ENCODE measurements at regions not wholly inside any gene's neighbourhood (a gene's known extent, or its start where the extent isn't known, plus 50 kb on each side); places are given as distances from the start of the nearest gene placed in this dataset.
A peak's percentile ranks its signal among the peaks of the same experiment; 100 is the strongest.

- DNase-seq (ENCODE audit: low spot score) (no peak), ATAC-seq (no peak)
- intact Hi-C loops (cut with DNase I): no loop called here
Observed at GRCh38 chr4:157643257-157643656, 422.7 kb downstream of the GRIA2 start.

- intact Hi-C loops (cut with DNase I): no loop called here
- ATAC-seq: no peak
- DNase-seq (ENCODE audit: low spot score): no peak
Observed at GRCh38 chr4:157634057-157634456, 413.5 kb downstream of the GRIA2 start.

GRCh38 chr4:157616741-157617472 is 396.4 kb downstream of the GRIA2 start:
- intact Hi-C loops (cut with DNase I): no loop called here
- DNase-seq (ENCODE audit: low spot score): no peak
- ATAC-seq: no peak

GRCh38 chr4:157607996-157608395 is 387.5 kb downstream of the GRIA2 start:
- DNase-seq (ENCODE audit: low spot score) (no peak), ATAC-seq (no peak)
- intact Hi-C loops (cut with DNase I): no loop called here

- no peak for DNase-seq (ENCODE audit: low spot score)
- intact Hi-C loops (cut with DNase I): no loop called here
- no peak for ATAC-seq
Observed at GRCh38 chr4:157600583-157600982, 380.1 kb downstream of the GRIA2 start.

- intact Hi-C loops (cut with DNase I): no loop called here
- ATAC-seq: no peak
- DNase-seq (ENCODE audit: low spot score): no peak
Observed at GRCh38 chr4:157591245-157591644, 370.7 kb downstream of the GRIA2 start.

GRCh38 chr4:157590679-157591078 is 370.2 kb downstream of the GRIA2 start:
- intact Hi-C loops (cut with DNase I): no loop called here
- no peak for ATAC-seq
- DNase-seq (ENCODE audit: low spot score): no peak

- intact Hi-C loops (cut with DNase I): no loop called here
- ATAC-seq (no peak), DNase-seq (ENCODE audit: low spot score) (no peak)
Observed at GRCh38 chr4:157587681-157588423, 367.3 kb downstream of the GRIA2 start.

GRCh38 chr4:157582141-157582540 is 361.6 kb downstream of the GRIA2 start:
- intact Hi-C loops (cut with DNase I): no loop called here
- ATAC-seq: no peak

GRCh38 chr4:157576671-157577217 is 356.2 kb downstream of the GRIA2 start:
- intact Hi-C loops (cut with DNase I): loop anchor here (5.0 kb wide), 1 partner anchor 1106 kb away; no protein-coding TSS in a partner anchor
- DNase-seq (ENCODE audit: low spot score) (no peak), ATAC-seq (no peak)

More at GRCh38 chr4:157582141-157582540, 361.6 kb downstream of the GRIA2 start:
- DNase-seq (ENCODE audit: low spot score): no peak

- intact Hi-C loops (cut with DNase I): loop anchor here (5.0 kb wide), 1 partner anchor 1107 kb away; no protein-coding TSS in a partner anchor
- no peak for DNase-seq (ENCODE audit: low spot score)
- ATAC-seq: peak; percentile 39
Observed at GRCh38 chr4:157575339-157575738, 354.8 kb downstream of the GRIA2 start.

- intact Hi-C loops (cut with DNase I): loop anchor here (5.0 kb wide), 1 partner anchor 1108 kb away; no protein-coding TSS in a partner anchor
- DNase-seq (ENCODE audit: low spot score) (no peak), ATAC-seq (no peak)
Observed at GRCh38 chr4:157574606-157575005, 354.1 kb downstream of the GRIA2 start.

GRCh38 chr4:157572951-157573350 is 352.4 kb downstream of the GRIA2 start:
- intact Hi-C loops (cut with DNase I): no loop called here
- DNase-seq (ENCODE audit: low spot score) (no peak), ATAC-seq (no peak)

GRCh38 chr4:157572284-157572683 is 351.8 kb downstream of the GRIA2 start:
- no peak for ATAC-seq
- intact Hi-C loops (cut with DNase I): no loop called here
- DNase-seq (ENCODE audit: low spot score): no peak

GRCh38 chr4:157564771-157565170 is 344.2 kb downstream of the GRIA2 start:
- no peak for ATAC-seq
- intact Hi-C loops (cut with DNase I): no loop called here
- no peak for DNase-seq (ENCODE audit: low spot score)

GRCh38 chr4:157564218-157564617 is 343.7 kb downstream of the GRIA2 start:
- ATAC-seq: no peak
- no peak for DNase-seq (ENCODE audit: low spot score)
- intact Hi-C loops (cut with DNase I): no loop called here

- no peak for DNase-seq (ENCODE audit: low spot score)
- intact Hi-C loops (cut with DNase I): no loop called here
- no peak for ATAC-seq
Observed at GRCh38 chr4:157558016-157558415, 337.5 kb downstream of the GRIA2 start.

GRCh38 chr4:157550028-157550427 is 329.5 kb downstream of the GRIA2 start:
- no peak for ATAC-seq
- intact Hi-C loops (cut with DNase I): no loop called here

GRCh38 chr4:157527954-157528353 is 307.4 kb downstream of the GRIA2 start:
- intact Hi-C loops (cut with DNase I): no loop called here
- ATAC-seq: no peak
- DNase-seq (ENCODE audit: low spot score): no peak

More at GRCh38 chr4:157550028-157550427, 329.5 kb downstream of the GRIA2 start:
- DNase-seq (ENCODE audit: low spot score): no peak

GRCh38 chr4:157521906-157522305 is 301.4 kb downstream of the GRIA2 start:
- intact Hi-C loops (cut with DNase I): no loop called here
- no peak for ATAC-seq

More at GRCh38 chr4:157521906-157522305, 301.4 kb downstream of the GRIA2 start:
- DNase-seq (ENCODE audit: low spot score): no peak

Data from sciatic nerve (tissue), 2 donors.